ENCODE measurements at regions not wholly inside any gene's neighbourhood (a gene's known extent, or its start where the extent isn't known, plus 50 kb on each side); places are given as distances from the start of the nearest gene placed in this dataset.

GRCh38 chr13:84455143-84455905, 573.0 kb upstream of the SLITRK1 start:
- Histone ChIP-seq H3K9ac (ENCODE audit: low read length) (no peak overlapping the region), H3K9me3 (ENCODE audit: control insufficient read depth in 1 of 2, insufficient read depth in 1 of 2, low read depth in 1 of 2, low read length in 2 of 2) (no peaks in the 10 kb centered on the region), H3K4me3 (replicated peaks in 1 of 2; ENCODE audit: low read depth in 1 of 2, low read length in 2 of 2) (no peak overlapping the region), H3K36me3 (ENCODE audit: control insufficient read depth in 1 of 2, insufficient read depth in 2 of 2, low read length in 2 of 2) (no peaks in the 10 kb centered on the region), H3K27ac (ENCODE audit: low read depth, low read length) (no peak overlapping the region), H3K9me2 (ENCODE audit: insufficient read depth) (no peaks in the 10 kb centered on the region), H3K27me3 (ENCODE audit: insufficient read depth, low read length) (no peaks in the 10 kb centered on the region), H4K20me1 (ENCODE audit: insufficient read depth) (no peaks in the 10 kb centered on the region), H3K4me1 (ENCODE audit: control insufficient read depth in 1 of 2, insufficient read depth in 2 of 2, low read length in 2 of 2) (no peaks in the 10 kb centered on the region), H2AFZ (ENCODE audit: low read depth, low read length, poor library complexity, severe bottlenecking) (no peak overlapping the region), H3K79me2 (ENCODE audit: insufficient read depth, low read length) (no peaks in the 10 kb centered on the region), H3K4me2 (ENCODE audit: low read length) (no peak overlapping the region)
- intact Hi-C loops (cut with micrococcal nuclease), result no loop called here
- no peak for DNase-seq (ENCODE audit: low read depth, low spot score)
- BruUV-seq (replicated peaks), result no TSS peak
- ChIA-PET CTCF (no interaction called here), POLR2A (no interaction called here), RAD21 (ENCODE audit: low non-redundant PET in 1 of 2, low total read pairs in 2 of 2, uncharacterized antibody in 2 of 2, unreplicated experiment in 2 of 2) (no interaction called here)
- peak; percentile 42; the same call in 1 of the 2 replicates for ATAC-seq
- TF ChIP-seq TCF7L2 (IDR thresholded peaks at IDR 0.05; ENCODE audit: borderline replicate concordance, extremely low read depth, insufficient read depth, insufficient read length) (no peak), ZFX (IDR thresholded peaks at IDR 0.05) (no peak), CTCF (IDR thresholded peaks at IDR 0.05 in 2 of 3, conservative IDR thresholded peaks at IDR 0.05 in 1 of 3; ENCODE audit: borderline replicate concordance in 1 of 3, insufficient read depth in 1 of 3, low read depth in 2 of 3, low read length in 2 of 3) (0 out of 6 replicates have a peak, but pooled peaks of 1 of the 3 experiments have one; percentile 13), SP1 (IDR thresholded peaks at IDR 0.05; ENCODE audit: low read depth) (no peak), SIN3A (IDR thresholded peaks at IDR 0.05; ENCODE audit: low read depth) (no peak), ZNF274 (IDR thresholded peaks at IDR 0.05; ENCODE audit: low read depth, low read length) (no peak)

GRCh38 chr13:84447640-84447978, 565.3 kb upstream of the SLITRK1 start:
- POLR2A ChIA-PET, result no interaction called here
- CTCF ChIA-PET, result no interaction called here
- Histone ChIP-seq H3K27ac (ENCODE audit: low read depth, low read length) (no peak overlapping the region), H3K9ac (ENCODE audit: low read length) (no peak overlapping the region), H3K36me3 (ENCODE audit: control insufficient read depth in 1 of 2, insufficient read depth in 2 of 2, low read length in 2 of 2) (no peaks in the 10 kb centered on the region), H3K4me2 (ENCODE audit: low read length) (no peak overlapping the region), H3K9me3 (ENCODE audit: control insufficient read depth in 1 of 2, insufficient read depth in 1 of 2, low read depth in 1 of 2, low read length in 2 of 2) (no peaks in the 10 kb centered on the region), H3K27me3 (ENCODE audit: insufficient read depth, low read length) (no peaks in the 10 kb centered on the region), H3K9me2 (ENCODE audit: insufficient read depth) (no peaks in the 10 kb centered on the region), H3K4me3 (replicated peaks in 1 of 2; ENCODE audit: low read depth in 1 of 2, low read length in 2 of 2) (no peak overlapping the region), H2AFZ (ENCODE audit: low read depth, low read length, poor library complexity, severe bottlenecking) (no peak overlapping the region), H4K20me1 (ENCODE audit: insufficient read depth) (no peaks in the 10 kb centered on the region), H3K79me2 (ENCODE audit: insufficient read depth, low read length) (no peaks in the 10 kb centered on the region), H3K4me1 (ENCODE audit: control insufficient read depth in 1 of 2, insufficient read depth in 2 of 2, low read length in 2 of 2) (no peaks in the 10 kb centered on the region)
- no peak for ATAC-seq
- RAD21 ChIA-PET (ENCODE audit: low non-redundant PET in 1 of 2, low total read pairs in 2 of 2, uncharacterized antibody in 2 of 2, unreplicated experiment in 2 of 2), result no interaction called here
- intact Hi-C loops (cut with micrococcal nuclease), result no loop called here
- DNase-seq (ENCODE audit: low read depth, low spot score), result no peak
- BruUV-seq (replicated peaks), result no TSS peak
- no peak for TF ChIP-seq CTCF (IDR thresholded peaks at IDR 0.05 in 2 of 3, conservative IDR thresholded peaks at IDR 0.05 in 1 of 3; ENCODE audit: borderline replicate concordance in 1 of 3, insufficient read depth in 1 of 3, low read depth in 2 of 3, low read length in 2 of 3)
- TF ChIP-seq SP1 (IDR thresholded peaks at IDR 0.05; ENCODE audit: low read depth), result no peak
- TF ChIP-seq POLR2A (IDR thresholded peaks at IDR 0.05; ENCODE audit: borderline replicate concordance, extremely low read depth, insufficient read depth, insufficient read length), result no peak
- TF ChIP-seq JUND (IDR thresholded peaks at IDR 0.05), result no peak
- TF ChIP-seq EZH2 (IDR thresholded peaks at IDR 0.05), result no peak
- TF ChIP-seq REST (IDR thresholded peaks at IDR 0.05; ENCODE audit: low read depth), result no peak
- no peak for TF ChIP-seq TCF7L2 (IDR thresholded peaks at IDR 0.05; ENCODE audit: borderline replicate concordance, extremely low read depth, insufficient read depth, insufficient read length)

Measured in HCT116 (cell line).